Mucosa of stomach (tissue), 1 donor: ENCODE measurements at regions not wholly inside any gene's neighbourhood (a gene's known extent, or its start where the extent isn't known, plus 50 kb on each side); places are given as distances from the start of the nearest gene placed in this dataset.

ENCODE experiments used
- H3K27me3 ChIP-seq: one replicate; pipeline ENCODE4 v1.7.0; 2013; ENCODE audit warnings: mild to moderate bottlenecking, low read length; ENCODE audit not compliant: control insufficient read depth, insufficient read depth
- H3K36me3 ChIP-seq: one replicate; pipeline ENCODE4 v1.7.0; 2013; ENCODE audit warnings: low read length; ENCODE audit not compliant: control insufficient read depth, insufficient read depth
- H3K4me1 ChIP-seq: one replicate; pipeline ENCODE4 v1.7.0; 2013; ENCODE audit warnings: mild to moderate bottlenecking, low read length; ENCODE audit not compliant: control insufficient read depth, insufficient read depth
- H3K4me3 ChIP-seq: one replicate; pipeline ENCODE4 v1.7.0; 2013; ENCODE audit warnings: low read length
- H3K9ac ChIP-seq: one replicate; pipeline ENCODE4 v1.7.0; 2013; ENCODE audit warnings: mild to moderate bottlenecking, low read length, moderate library complexity
- H3K9me3 ChIP-seq: one replicate; pipeline ENCODE4 v1.7.0; 2013; ENCODE audit warnings: mild to moderate bottlenecking, low read length, moderate library complexity; ENCODE audit not compliant: control insufficient read depth
- donor health status: Pancreatic carcinoma.

DNA sequence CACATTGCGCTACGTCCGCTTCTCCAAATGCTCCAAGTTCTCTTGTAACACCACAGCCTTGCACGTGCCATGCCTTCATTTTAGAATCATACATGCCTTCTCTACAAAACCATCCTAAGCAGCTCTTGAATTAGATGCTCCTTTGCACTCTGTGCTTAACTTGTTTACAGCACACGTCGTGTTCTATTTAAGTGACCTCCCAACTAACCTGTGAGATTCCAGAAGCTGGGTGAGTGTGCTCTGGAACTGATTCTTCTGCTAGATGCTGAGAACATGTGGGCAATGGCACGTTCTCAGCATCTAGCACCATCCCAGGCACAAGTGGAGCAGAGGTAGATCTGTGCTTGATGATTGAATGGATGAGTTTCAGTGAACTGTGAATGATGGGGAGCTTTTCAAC lies 100.0 kb upstream of the NEDD9 start:
- Histone ChIP-seq H3K4me3 (no peak overlapping the region), H3K4me1 (peaks cover 17% of the 10 kb centered on the region), H3K9me3 (no peaks in the 10 kb centered on the region), H3K36me3 (no peaks in the 10 kb centered on the region), H3K27me3 (no peaks in the 10 kb centered on the region), H3K9ac (no peak overlapping the region)

DNA sequence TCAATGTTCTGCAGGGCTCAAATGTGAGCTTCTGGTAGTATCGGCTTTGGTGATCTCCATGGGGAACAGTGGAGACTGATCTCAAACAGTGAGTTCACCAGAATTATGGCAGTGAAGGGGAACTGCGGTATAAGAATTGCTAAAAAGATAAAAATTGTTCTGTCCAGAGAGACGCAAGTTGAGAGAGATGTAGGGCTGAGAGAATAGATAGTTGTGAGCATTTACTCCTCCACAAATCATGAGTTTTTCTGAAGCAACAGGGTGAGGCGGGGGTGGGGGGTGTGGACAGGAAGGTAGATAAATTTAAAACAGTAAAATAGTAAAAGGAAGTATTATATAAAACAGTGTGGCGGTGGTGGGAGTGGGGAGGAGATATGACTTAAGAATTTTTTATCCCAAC lies 98.6 kb upstream of the NEDD9 start:
- no peak overlapping the region for H3K4me3 ChIP-seq
- no peaks in the 10 kb centered on the region for H3K36me3 ChIP-seq
- no peaks in the 10 kb centered on the region for H3K9me3 ChIP-seq
- peaks cover 17% of the 10 kb centered on the region for H3K4me1 ChIP-seq
- H3K27me3 ChIP-seq = no peaks in the 10 kb centered on the region
- H3K9ac ChIP-seq = no peak overlapping the region

DNA sequence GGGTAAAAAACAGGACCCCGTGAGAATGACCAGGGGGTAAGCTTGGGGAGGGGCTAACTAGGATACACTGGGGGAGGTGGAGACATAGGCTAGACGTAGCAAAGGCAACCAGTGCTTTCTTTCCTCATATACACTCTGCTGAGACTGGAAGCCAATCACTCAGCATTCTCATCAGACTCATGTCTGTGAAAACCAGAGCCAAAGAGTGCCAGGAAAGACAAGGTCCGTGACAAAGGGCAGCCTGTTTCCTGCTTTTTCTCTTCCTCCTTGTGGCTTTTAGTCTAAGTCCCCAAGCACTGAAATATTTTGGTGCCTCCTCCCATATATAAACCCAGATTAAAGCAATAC lies 97.9 kb upstream of the NEDD9 start:
- H3K4me3 ChIP-seq = no peak overlapping the region
- no peaks in the 10 kb centered on the region for H3K36me3 ChIP-seq
- H3K27me3 ChIP-seq = no peaks in the 10 kb centered on the region
- H3K9ac ChIP-seq = no peak overlapping the region
- no peaks in the 10 kb centered on the region for H3K9me3 ChIP-seq
- H3K4me1 ChIP-seq = peaks cover 17% of the 10 kb centered on the region

DNA sequence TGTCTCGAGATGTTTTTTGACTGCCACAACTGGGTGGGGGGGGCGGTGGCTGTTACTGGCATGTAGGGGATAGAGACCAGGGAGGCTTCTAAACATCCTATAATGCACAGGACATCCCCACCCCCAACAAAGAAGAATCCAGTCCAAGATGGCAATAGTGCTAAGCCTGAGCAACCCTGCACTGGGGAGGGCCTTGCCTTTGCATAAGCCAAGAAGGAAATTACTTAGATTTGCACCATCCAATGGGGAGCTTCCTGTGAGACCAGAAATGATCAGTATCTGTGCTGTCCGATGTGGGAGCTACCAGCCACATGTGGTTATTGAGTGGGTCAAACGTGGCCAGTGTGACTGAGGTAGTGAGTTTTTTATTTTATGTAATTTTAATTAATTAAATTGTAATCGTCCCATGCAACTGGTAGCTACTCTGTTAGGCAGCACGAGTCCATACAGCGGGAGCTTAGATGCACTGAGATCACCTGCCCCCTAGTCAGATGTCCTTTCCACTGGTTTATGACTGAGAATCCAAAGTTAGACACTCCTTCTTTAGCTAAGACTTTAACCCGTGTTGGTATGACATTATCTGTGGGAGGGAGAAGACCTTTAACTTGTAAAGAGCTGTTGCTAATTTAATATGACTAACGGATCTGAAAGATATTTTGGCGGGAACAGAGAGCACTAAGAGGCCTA lies 97.4 kb upstream of the NEDD9 start:
- H3K4me1 ChIP-seq = peaks cover 17% of the 10 kb centered on the region
- H3K27me3 ChIP-seq = no peaks in the 10 kb centered on the region
- no peaks in the 10 kb centered on the region for H3K9me3 ChIP-seq
- H3K9ac ChIP-seq = no peak overlapping the region
- H3K36me3 ChIP-seq = no peaks in the 10 kb centered on the region
- H3K4me3 ChIP-seq = no peak overlapping the region

DNA sequence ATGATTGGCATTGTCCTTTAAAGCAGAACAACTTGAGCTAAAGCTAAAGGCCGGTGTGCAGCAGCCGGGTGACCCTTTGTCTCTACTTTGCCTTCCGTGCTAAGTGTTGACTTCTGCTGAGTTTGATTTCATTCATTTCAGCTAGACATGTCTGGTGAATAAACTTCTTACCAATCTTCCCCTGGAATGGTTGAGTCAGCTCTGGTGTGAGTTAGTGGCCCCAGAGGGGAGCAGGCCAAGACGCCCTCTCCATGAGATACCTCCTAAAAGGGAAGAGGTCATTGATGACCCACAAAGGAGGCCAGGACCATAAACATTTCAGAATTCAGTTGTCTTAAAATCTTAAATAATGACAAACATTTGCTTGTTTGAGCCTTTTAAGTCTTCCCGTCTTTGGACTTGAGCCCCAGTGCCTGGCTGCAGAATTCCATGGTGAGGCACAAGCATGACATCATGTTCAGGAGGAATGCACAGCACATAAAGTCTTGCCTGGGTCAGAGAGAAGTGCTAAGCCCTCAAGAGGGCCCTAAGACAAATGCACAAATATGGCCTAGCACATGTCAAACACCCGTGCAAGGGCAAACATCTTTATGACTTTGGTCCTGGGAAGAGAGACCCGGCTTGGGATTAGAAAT lies 96.3 kb upstream of the NEDD9 start:
- Histone ChIP-seq H3K4me1 (peaks cover 17% of the 10 kb centered on the region), H3K36me3 (no peaks in the 10 kb centered on the region), H3K27me3 (no peaks in the 10 kb centered on the region), H3K9me3 (no peaks in the 10 kb centered on the region), H3K4me3 (no peak overlapping the region), H3K9ac (no peak overlapping the region)

DNA sequence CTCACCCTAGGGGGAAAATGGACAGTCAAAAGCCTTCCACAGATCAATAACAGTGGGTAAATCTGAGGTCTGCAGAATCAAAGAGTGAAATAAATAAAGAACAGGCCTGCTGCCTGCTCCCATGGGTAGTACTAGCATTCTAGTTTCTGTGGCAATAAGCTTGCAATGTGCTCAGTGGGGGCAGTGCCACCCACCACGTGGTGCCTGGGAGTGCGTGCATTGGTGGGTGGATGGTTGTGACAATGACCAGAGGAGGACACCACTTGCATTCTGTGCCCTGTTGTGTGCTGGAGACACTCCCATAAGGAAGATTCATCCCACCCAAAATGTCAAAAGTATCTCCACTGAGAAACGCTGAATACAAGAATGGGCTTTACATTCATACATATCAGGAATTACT lies 95.5 kb upstream of the NEDD9 start:
- H3K4me1 ChIP-seq = peaks cover 17% of the 10 kb centered on the region
- H3K9me3 ChIP-seq = no peaks in the 10 kb centered on the region

DNA sequence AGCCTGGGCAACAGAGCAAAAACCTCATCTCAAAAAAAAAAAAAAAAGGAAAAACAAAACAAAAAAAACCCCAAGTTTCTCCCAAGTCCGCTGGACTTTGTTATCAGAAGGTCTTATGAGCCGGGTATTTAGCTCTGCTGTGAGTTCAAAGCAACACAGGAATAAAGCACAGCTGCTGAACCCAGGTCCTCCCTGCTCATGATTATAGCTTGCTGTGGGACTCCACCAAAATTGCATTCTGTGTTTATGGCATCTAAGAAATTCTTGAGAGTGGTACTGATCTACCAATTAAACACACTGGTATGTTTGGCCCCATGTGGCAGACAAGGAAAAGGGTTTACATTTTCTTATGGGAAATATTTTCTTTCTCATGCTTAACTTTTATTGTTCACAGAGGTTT lies 93.6 kb upstream of the NEDD9 start:
- no peak overlapping the region for H3K4me3 ChIP-seq
- no peaks in the 10 kb centered on the region for H3K27me3 ChIP-seq
- H3K4me1 ChIP-seq = peaks cover 21% of the 10 kb centered on the region
- no peak overlapping the region for H3K9ac ChIP-seq
- no peaks in the 10 kb centered on the region for H3K9me3 ChIP-seq
- H3K36me3 ChIP-seq = no peaks in the 10 kb centered on the region

More for the DNA sequence above, 95.5 kb upstream of the NEDD9 start:
- H3K36me3 ChIP-seq = no peaks in the 10 kb centered on the region
- H3K9ac ChIP-seq = no peak overlapping the region
- no peak overlapping the region for H3K4me3 ChIP-seq
- no peaks in the 10 kb centered on the region for H3K27me3 ChIP-seq

DNA sequence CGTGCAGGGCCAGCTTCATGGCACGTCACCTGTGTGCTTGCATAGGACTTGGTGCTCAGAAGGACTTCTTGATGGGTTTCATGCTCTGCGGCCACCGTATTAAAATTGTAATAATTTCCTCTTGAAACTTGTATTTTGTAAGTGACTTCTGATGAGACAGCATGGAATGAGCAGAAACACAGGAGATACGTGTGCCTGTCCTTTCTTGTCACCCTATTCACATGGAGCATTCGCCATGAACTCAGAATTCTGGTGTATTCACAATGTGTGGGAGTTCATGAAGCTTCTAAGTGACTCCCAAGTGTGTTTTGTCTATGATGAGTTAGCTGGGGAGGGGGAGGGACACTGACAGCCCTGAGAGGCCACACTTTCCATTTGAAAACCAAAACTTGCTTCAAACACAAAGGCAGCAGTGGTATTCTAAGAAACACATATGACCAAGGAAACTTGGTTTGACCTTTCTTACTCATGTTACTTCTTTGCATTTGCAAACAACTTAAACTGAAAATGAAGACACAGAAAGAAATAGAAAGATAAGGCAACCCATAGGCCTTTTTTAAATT lies 92.1 kb upstream of the NEDD9 start:
- Histone ChIP-seq H3K9me3 (no peaks in the 10 kb centered on the region), H3K9ac (no peak overlapping the region), H3K27me3 (no peaks in the 10 kb centered on the region), H3K36me3 (no peaks in the 10 kb centered on the region), H3K4me1 (peaks cover 8% of the 10 kb centered on the region), H3K4me3 (no peak overlapping the region)

DNA sequence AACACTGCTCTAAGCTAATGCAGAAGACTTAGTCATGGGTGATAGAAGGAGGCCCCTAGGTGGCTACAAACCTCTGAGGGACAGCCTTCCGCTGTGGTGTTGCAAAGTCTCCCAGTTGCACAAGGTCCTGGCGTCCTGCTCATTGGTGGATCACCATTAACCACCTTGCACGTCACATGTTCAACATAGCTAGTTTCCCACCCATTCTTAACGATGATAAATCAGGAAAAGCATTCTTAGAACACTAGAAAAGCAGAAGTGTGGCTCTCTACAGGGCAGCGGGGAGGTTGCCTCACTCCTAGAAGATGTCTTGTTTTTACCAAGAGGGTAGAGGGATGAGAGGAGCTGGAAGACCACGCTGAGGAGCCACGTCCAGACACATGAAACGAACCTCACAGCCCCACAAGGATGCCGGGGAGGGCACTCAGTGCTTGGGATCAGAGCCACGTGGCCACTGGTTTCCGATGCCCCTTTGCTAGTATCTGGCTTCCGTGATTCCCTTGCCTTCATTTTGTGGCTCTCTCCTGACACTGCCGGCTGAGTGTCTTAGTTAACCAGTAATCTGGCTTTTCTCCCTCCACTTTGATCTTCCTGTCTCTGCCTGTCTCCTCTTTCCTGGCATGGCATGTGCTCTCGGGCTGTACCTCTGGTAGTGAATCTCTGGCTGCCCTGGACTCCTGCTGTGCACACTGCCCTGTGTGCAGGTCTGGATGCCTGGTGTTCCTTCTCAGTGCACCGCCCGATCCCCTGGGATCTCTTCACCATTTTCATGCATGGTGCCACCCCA lies 91.4 kb upstream of the NEDD9 start:
- peaks cover 14% of the 10 kb centered on the region for H3K4me1 ChIP-seq
- H3K9me3 ChIP-seq = no peaks in the 10 kb centered on the region
- no peak overlapping the region for H3K4me3 ChIP-seq
- H3K36me3 ChIP-seq = no peaks in the 10 kb centered on the region
- no peaks in the 10 kb centered on the region for H3K27me3 ChIP-seq
- no peak overlapping the region for H3K9ac ChIP-seq

DNA sequence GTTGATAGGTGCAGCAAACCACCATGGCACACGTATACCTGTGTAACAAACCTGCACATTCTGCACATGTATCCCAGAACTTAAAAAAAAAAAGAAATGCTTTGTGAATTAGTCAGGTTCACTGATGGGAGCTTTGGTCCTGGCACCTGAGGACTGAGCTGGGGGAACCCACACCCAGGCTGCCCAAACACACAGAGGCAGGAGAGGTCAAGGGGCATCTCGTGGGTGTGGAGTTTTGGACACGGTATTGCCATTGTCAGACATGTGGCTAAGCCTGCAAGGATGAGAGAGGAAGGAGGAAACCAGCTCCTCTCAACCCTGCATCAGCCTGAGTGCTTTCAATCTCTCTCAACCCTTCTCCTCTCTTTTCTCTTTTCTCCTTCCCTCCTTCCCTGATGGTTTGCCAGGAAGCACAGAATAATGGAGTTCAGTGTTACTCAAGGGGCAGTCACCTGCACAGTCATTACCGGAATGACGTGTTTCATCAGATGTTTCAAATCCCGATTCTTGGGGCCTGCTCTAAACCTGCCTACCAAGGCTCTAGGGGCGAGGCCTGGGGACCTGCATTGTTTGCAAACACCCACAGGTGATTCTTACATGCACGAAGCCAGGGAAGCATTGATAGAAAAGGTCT lies 89.9 kb upstream of the NEDD9 start:
- Histone ChIP-seq H3K9me3 (no peaks in the 10 kb centered on the region), H3K36me3 (no peaks in the 10 kb centered on the region), H3K4me3 (no peak overlapping the region), H3K27me3 (no peaks in the 10 kb centered on the region), H3K9ac (no peak overlapping the region), H3K4me1 (peaks cover 29% of the 10 kb centered on the region)

DNA sequence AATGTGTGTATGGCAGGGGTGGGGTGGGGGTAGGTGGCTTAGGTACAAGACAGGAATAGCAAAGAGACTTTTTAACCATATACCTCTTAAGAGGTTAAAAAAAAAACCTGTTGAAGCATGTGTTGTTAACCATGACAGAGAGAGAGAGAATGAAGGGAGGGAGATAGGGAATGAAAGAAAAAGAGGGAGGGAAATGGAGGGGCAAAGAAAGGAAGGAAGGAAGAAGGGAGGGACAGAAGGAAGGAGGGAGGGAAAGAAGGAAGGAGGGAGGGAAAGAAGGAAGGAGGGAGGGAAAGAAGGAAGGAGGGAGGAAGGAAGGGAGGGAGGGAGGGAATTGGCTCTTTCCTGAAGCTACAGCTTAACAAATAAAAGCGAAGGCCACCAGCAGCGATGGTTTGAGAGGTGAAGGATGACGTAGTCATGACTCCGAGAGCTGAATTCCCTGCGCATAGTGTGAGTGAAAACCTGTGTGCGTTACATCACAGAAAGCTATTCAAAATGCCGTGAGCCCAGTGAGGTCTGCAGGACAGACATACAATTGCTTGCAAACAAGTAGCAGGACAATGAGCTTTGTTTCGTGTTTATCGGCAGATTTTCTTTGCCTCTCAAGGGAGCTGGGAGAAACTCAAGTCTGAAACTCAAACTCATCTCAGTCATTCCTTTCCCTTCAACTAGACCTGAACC lies 88.6 kb upstream of the NEDD9 start:
- Histone ChIP-seq H3K36me3 (no peaks in the 10 kb centered on the region), H3K27me3 (no peaks in the 10 kb centered on the region), H3K4me3 (no peak overlapping the region), H3K4me1 (peaks cover 34% of the 10 kb centered on the region), H3K9ac (no peak overlapping the region), H3K9me3 (no peaks in the 10 kb centered on the region)
